ENCODE measurements at regions not wholly inside any gene's neighbourhood (a gene's known extent, or its start where the extent isn't known, plus 50 kb on each side); places are given as distances from the start of the nearest gene placed in this dataset.
A peak's percentile ranks its signal among the peaks of the same experiment; 100 is the strongest.

DNA sequence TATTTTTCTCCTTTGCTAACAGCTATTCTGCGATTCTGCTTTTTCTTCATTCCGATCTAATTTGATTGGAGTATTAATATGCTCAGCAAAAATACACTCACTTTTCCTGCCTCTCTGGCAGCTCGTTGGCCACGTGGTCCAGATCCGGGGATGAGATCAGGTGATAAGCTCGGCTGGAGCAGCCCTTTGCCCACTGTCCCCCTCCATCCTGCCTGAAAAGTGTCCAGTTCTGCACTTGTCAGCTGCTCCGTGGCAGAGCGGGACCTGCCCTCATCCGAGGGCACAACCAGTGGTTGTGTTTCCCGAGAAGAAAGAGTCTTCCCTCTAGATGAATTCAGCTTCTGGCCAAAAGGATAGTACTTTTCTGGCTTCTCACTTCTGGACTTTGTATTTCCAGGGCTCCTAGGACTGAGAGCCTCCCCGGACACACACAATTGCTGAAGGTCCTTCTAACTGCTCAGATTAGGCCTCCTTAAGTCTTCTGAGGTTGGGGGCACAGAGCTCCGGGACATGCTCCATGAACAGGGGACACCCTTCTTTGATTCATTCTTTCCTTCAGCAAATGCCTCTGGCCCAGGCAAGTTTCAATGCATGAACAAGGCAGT, 103.9 kb upstream of the ALDH1A3 start:
- no peak for TF ChIP-seq POLR2A (IDR thresholded peaks at IDR 0.05)
- no peak for TF ChIP-seq CTCF (IDR thresholded peaks at IDR 0.05)
- intact Hi-C loops (cut with DNase I) = no loop called here
- Histone ChIP-seq H3K27ac (no peak overlapping the region), H3K4me3 (no peak overlapping the region), H3K9me3 (no peaks in the 10 kb centered on the region), H3K4me1 (no peaks in the 10 kb centered on the region), H3K27me3 (no peaks in the 10 kb centered on the region), H3K36me3 (no peaks in the 10 kb centered on the region)
- 88 to 92% (median 91%) methylated on average over 11 to 12 of the region's 12 CpGs for WGBS, 4 donors
- DNase-seq (no peak), ATAC-seq (no peak)

DNA sequence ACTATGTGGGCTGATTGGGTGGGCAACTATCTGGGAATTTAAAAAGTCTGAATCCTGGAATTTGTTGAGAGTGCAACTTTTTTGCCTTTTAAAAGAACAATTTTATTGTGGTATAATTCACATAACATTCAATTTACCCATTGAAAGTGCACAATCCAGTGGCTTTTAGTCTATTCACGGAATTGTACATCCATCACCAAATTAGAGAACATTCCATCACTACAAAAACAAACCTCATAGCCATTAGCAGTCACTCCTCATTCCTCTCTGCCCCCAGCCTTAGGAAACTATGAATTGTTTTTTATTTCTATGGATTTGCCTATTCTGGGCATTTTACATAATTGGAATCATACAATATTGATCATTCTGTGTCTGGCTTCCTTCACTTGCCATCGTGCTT, 101.8 kb upstream of the ALDH1A3 start:
- Histone ChIP-seq H3K9me3 (no peaks in the 10 kb centered on the region), H3K36me3 (no peaks in the 10 kb centered on the region), H3K4me1 (no peaks in the 10 kb centered on the region), H3K4me3 (no peak overlapping the region), H3K27me3 (no peaks in the 10 kb centered on the region), H3K27ac (no peak overlapping the region)
- DNase-seq (no peak), ATAC-seq (no peak)
- 86 to 94% (median 90%) methylated on average over 2 of the region's 2 CpGs for WGBS, 4 donors
- TF ChIP-seq POLR2A (IDR thresholded peaks at IDR 0.05) = no peak
- TF ChIP-seq CTCF (IDR thresholded peaks at IDR 0.05) = no peak
- intact Hi-C loops (cut with DNase I) = no loop called here

GRCh38 chr15:100778831-100779288, 100.8 kb upstream of the ALDH1A3 start:
- Histone ChIP-seq H3K36me3 (no peaks in the 10 kb centered on the region), H3K4me3 (no peak overlapping the region), H3K9me3 (no peaks in the 10 kb centered on the region), H3K27me3 (no peaks in the 10 kb centered on the region), H3K4me1 (no peaks in the 10 kb centered on the region), H3K27ac (no peak overlapping the region)
- WGBS, 4 donors = 42 to 64% (median 52%) methylated on average over 14 to 18 of the region's 18 CpGs
- intact Hi-C loops (cut with DNase I) = no loop called here
- TF ChIP-seq CTCF (IDR thresholded peaks at IDR 0.05) (no peak), POLR2A (IDR thresholded peaks at IDR 0.05) (no peak)
- DNase-seq = peak in 1 of 5 donors; percentile 23
- ATAC-seq = peak in 1 of 4 donors; percentile 24

DNA sequence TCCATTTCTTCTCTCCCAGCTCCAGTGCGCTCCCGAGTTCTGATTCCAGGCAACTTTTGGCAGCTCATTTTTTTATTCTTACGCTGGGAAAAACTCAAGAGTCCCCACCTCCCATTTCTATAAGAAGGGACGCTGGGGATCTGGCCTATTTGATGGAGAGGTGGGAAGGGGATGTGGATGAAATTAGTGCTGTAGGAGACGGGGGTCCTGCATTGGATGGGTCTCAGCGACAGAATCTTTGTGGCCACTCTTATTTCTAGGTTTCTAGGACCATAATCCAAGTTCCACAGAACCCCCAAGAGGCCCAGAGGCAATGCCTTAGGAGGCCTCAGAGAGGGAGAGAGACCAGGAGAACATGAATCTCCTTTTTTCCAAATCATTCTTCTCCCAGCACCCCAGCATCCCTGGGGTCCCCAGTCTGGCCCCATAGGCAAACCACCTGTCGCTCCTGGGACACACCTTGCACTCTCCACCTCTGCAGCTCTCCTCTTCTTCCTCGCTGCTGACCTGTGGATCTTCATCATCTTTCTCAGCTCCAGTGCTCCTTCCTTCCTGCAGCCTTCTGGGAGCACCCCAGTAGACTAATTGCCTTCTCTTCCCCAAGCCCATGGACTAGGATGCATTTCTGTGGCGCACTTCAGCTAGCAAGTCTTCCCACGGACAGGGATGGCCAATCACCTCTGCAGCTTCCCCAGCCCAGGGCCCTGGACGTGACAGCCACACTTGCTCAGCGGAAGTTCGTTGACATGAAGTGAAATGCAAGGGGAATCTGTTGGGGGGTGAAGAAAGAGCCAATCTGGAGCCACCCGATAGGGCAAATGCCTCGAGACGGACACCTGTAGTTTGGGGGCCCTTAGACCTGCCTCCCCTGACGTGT, 100.1 kb upstream of the ALDH1A3 start:
- Histone ChIP-seq H3K27ac (no peak overlapping the region), H3K4me1 (no peaks in the 10 kb centered on the region), H3K36me3 (no peaks in the 10 kb centered on the region), H3K9me3 (no peaks in the 10 kb centered on the region), H3K27me3 (no peaks in the 10 kb centered on the region), H3K4me3 (no peak overlapping the region)
- 83 to 85% (median 84%) methylated on average over 17 of the region's 17 CpGs for WGBS, 4 donors
- no peak for TF ChIP-seq POLR2A (IDR thresholded peaks at IDR 0.05)
- no peak for TF ChIP-seq CTCF (IDR thresholded peaks at IDR 0.05)
- ATAC-seq (no peak), DNase-seq (peak in 1 of 5 donors; percentile 2)
- intact Hi-C loops (cut with DNase I) = no loop called here
